GM10248 (cell line): ENCODE measurements at regions not wholly inside any gene's neighbourhood (a gene's known extent, or its start where the extent isn't known, plus 50 kb on each side); places are given as distances from the start of the nearest gene placed in this dataset.

ENCODE experiments used
- CTCF ChIA-PET: fragments of 300-600 bp; sonication (Branson Sonifier 250); formaldehyde crosslinking; extraction: SDS; loops from one replicate; lab custom pipeline; 2021; ENCODE audit warnings: antibody characterized with exemption; lab: Yijun Ruan, JAX
- POLR2A ChIA-PET: fragments of 350-650 bp; sonication (Branson Sonifier 250); formaldehyde crosslinking; extraction: SDS; loops from one replicate; lab custom pipeline; 2020; ENCODE audit warnings: antibody characterized with exemption; lab: Yijun Ruan, JAX
- DNase-seq: peaks from one replicate; pipeline ENCODE4 v3.0.0; 2012; ENCODE audit errors: extremely low spot score
- CTCF ChIP-seq: IDR thresholded peaks from 2 replicates; pipeline ENCODE4 v1.5.1; 2012; ENCODE audit warnings: mild to moderate bottlenecking, low read depth; ENCODE audit errors: extremely low read depth, missing control alignments, control extremely low read depth

- no peak for DNase-seq
- POLR2A ChIA-PET, result no interaction called here
- no peak for TF ChIP-seq CTCF
- CTCF ChIA-PET, result no interaction called here
Measured at GRCh38 chr9:11097020-11097419, 484.2 kb upstream of the PTPRD start.

DNA sequence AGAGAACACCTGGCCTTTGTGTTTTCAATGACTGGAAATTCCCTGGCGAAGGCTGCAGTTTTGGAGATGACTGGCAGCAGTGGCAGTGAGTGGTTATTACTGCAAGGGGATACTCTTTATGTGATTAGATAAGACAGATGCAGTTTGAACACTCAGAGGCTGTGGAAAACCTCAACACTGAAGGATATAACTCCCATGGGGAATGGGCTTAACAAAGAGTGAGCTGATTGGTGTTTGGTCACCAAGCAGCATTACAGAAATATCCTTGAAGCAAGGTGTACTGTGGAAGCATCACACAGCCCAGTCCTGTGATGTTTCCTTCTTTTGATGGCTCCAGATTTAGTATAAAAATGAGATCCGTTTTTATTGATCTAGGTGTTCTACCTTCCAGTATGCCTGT lies 490.7 kb upstream of the PTPRD start:
- no peak for TF ChIP-seq CTCF
- ChIA-PET CTCF (no interaction called here), POLR2A (no interaction called here)
- no peak for DNase-seq

- DNase-seq, result no peak
- CTCF ChIA-PET, result no interaction called here
- TF ChIP-seq CTCF, result no peak
- POLR2A ChIA-PET, result no interaction called here
Measured at GRCh38 chr9:11107196-11107595, 494.4 kb upstream of the PTPRD start.

DNA sequence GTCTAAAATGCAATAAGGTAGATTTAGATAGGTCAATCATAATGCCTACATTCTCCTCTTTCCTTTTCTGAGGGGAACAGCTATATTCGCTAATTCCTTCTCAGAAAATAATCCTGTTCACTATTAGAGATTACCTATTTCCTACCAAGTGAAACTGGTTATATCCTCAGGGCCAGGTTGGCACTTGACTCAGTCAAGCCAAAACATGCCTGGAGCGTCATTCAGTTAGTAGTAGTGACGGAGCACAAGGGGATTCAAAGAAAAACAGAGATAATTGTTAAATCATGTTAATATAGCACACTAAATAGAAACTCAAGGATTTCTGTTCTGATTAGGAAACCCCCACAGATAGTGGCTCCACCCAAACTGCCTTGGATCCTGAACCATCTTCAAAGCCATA lies 515.4 kb upstream of the PTPRD start:
- TF ChIP-seq CTCF, result no peak
- ChIA-PET POLR2A (no interaction called here), CTCF (no interaction called here)
- DNase-seq, result no peak

GRCh38 chr9:11135851-11136250 lies 523.0 kb upstream of the PTPRD start:
- TF ChIP-seq CTCF, result no peak
- POLR2A ChIA-PET, result no interaction called here
- CTCF ChIA-PET, result interaction anchor here (1.0 kb wide), 1 partner anchor 12 kb away, joined by 3 read pairs; no protein-coding TSS in a partner anchor
- DNase-seq, result no peak

- TF ChIP-seq CTCF, result no peak
- ChIA-PET POLR2A (no interaction called here), CTCF (no interaction called here)
Measured at GRCh38 chr9:11141357-11141756, 528.6 kb upstream of the PTPRD start.

More at GRCh38 chr9:11141357-11141756, 528.6 kb upstream of the PTPRD start:
- no peak for DNase-seq
